Brain pericyte (primary cell): ENCODE measurements at regions not wholly inside any gene's neighbourhood (a gene's known extent, or its start where the extent isn't known, plus 50 kb on each side); places are given as distances from the start of the nearest gene placed in this dataset.

ENCODE experiments used
- DNase-seq: peaks from one replicate; pipeline ENCODE4 v3.0.0-alpha.2; 2012; ENCODE audit warnings: low read depth, low spot score

GRCh38 chr1:221888801-221889200, 146.9 kb upstream of the DUSP10 start:
- no peak for DNase-seq

- DNase-seq = no peak
Observed at GRCh38 chr1:221888218-221888617, 146.3 kb upstream of the DUSP10 start.

GRCh38 chr1:221887758-221888157, 145.9 kb upstream of the DUSP10 start:
- DNase-seq = no peak

GRCh38 chr1:221887415-221887746, 145.5 kb upstream of the DUSP10 start:
- no peak for DNase-seq

- DNase-seq = peak; percentile 52
Observed at GRCh38 chr1:221886743-221887414, 145.0 kb upstream of the DUSP10 start.

GRCh38 chr1:221886311-221886710, 144.4 kb upstream of the DUSP10 start:
- DNase-seq = no peak

- no peak for DNase-seq
Observed at GRCh38 chr1:221884821-221885220, 142.9 kb upstream of the DUSP10 start.

- no peak for DNase-seq
Observed at GRCh38 chr1:221881805-221882581, 140.1 kb upstream of the DUSP10 start.

- no peak for DNase-seq
Observed at GRCh38 chr1:221880182-221880581, 138.3 kb upstream of the DUSP10 start.

GRCh38 chr1:221878134-221878533, 136.2 kb upstream of the DUSP10 start:
- no peak for DNase-seq

GRCh38 chr1:221877311-221877710, 135.4 kb upstream of the DUSP10 start:
- no peak for DNase-seq

GRCh38 chr1:221875004-221875330, 133.1 kb upstream of the DUSP10 start:
- no peak for DNase-seq

- no peak for DNase-seq
Observed at GRCh38 chr1:221874285-221875003, 132.6 kb upstream of the DUSP10 start.

- no peak for DNase-seq
Observed at GRCh38 chr1:221873673-221874072, 131.8 kb upstream of the DUSP10 start.

GRCh38 chr1:221871056-221871455, 129.2 kb upstream of the DUSP10 start:
- DNase-seq = no peak

- DNase-seq = no peak
Observed at GRCh38 chr1:221869779-221870178, 127.9 kb upstream of the DUSP10 start.

- peak; percentile 30 for DNase-seq
Observed at GRCh38 chr1:221868593-221869303, 126.9 kb upstream of the DUSP10 start.

- DNase-seq = no peak
Observed at GRCh38 chr1:221867003-221867402, 125.1 kb upstream of the DUSP10 start.

GRCh38 chr1:221865808-221866207, 123.9 kb upstream of the DUSP10 start:
- DNase-seq = no peak

- DNase-seq = no peak
Observed at GRCh38 chr1:221863635-221864034, 121.7 kb upstream of the DUSP10 start.

GRCh38 chr1:221862971-221863370, 121.1 kb upstream of the DUSP10 start:
- no peak for DNase-seq
